Fibroblast of lung (primary cell): ENCODE measurements at regions not wholly inside any gene's neighbourhood (a gene's known extent, or its start where the extent isn't known, plus 50 kb on each side); places are given as distances from the start of the nearest gene placed in this dataset.

ENCODE experiments used
- CTCF ChIP-seq, 2 donors: IDR thresholded peaks in 1 of 2; conservative IDR thresholded peaks in 1 of 2; 1 replicate in 1 of 2; 2 replicates in 1 of 2; pipeline ENCODE4 v1.5.1; 2011 to 2012; ENCODE audit warnings: low read length in 2 of 2, control low read depth in 1 of 2, inconsistent platforms in 1 of 2, low read depth in 1 of 2, mild to moderate bottlenecking in 1 of 2
- EZH2 ChIP-seq: IDR thresholded peaks from 2 replicates; pipeline ENCODE4 v1.5.1; 2012; ENCODE audit warnings: low read length, control low read depth, mild to moderate bottlenecking; ENCODE audit errors: missing control alignments

GRCh38 chr16:86126891-86127290 is 227.9 kb downstream of the IRF8 start:
- TF ChIP-seq CTCF (conservative IDR thresholded peaks at IDR 0.05 in 1 of 2, IDR thresholded peaks at IDR 0.05 in 1 of 2; ENCODE audit: low read depth in 1 of 2, low read length in 2 of 2), result no peak
- TF ChIP-seq EZH2, result no peak
